ENCODE measurements at regions not wholly inside any gene's neighbourhood (a gene's known extent, or its start where the extent isn't known, plus 50 kb on each side); places are given as distances from the start of the nearest gene placed in this dataset.

- no peak for DNase-seq
These were observed 155.7 kb upstream of the SOX1 start for GRCh38 chr13:111911121-111911720.

- peak; percentile 46 for DNase-seq
These were observed 155.0 kb upstream of the SOX1 start for GRCh38 chr13:111911754-111912452.

GRCh38 chr13:111912453-111912866 is 154.5 kb upstream of the SOX1 start:
- no peak for DNase-seq

GRCh38 chr13:111912991-111913760 is 153.8 kb upstream of the SOX1 start:
- DNase-seq, result no peak

- DNase-seq, result no peak
These were observed 153.2 kb upstream of the SOX1 start for GRCh38 chr13:111913761-111914140.

- no peak for DNase-seq
These were observed 152.5 kb upstream of the SOX1 start for GRCh38 chr13:111914241-111915103.

- DNase-seq, result no peak
These were observed 151.8 kb upstream of the SOX1 start for GRCh38 chr13:111915104-111915551.

GRCh38 chr13:111916201-111916600 is 150.7 kb upstream of the SOX1 start:
- no peak for DNase-seq

- no peak for DNase-seq
These were observed 149.9 kb upstream of the SOX1 start for GRCh38 chr13:111917086-111917485.

- DNase-seq, result no peak
These were observed 149.0 kb upstream of the SOX1 start for GRCh38 chr13:111917901-111918300.

- no peak for DNase-seq
These were observed 147.7 kb upstream of the SOX1 start for GRCh38 chr13:111919286-111919685.

- no peak for DNase-seq
These were observed 147.1 kb upstream of the SOX1 start for GRCh38 chr13:111919849-111920248.

GRCh38 chr13:111920306-111920931 is 146.5 kb upstream of the SOX1 start:
- DNase-seq, result no peak

GRCh38 chr13:111920932-111921705 is 145.8 kb upstream of the SOX1 start:
- no peak for DNase-seq

- DNase-seq, result no peak
These were observed 144.9 kb upstream of the SOX1 start for GRCh38 chr13:111922086-111922485.

- no peak for DNase-seq
These were observed 143.5 kb upstream of the SOX1 start for GRCh38 chr13:111923439-111923838.

- no peak for DNase-seq
These were observed 142.8 kb upstream of the SOX1 start for GRCh38 chr13:111923991-111924677.

- DNase-seq, result no peak
These were observed 142.3 kb upstream of the SOX1 start for GRCh38 chr13:111924678-111925075.

GRCh38 chr13:111925146-111925875 is 141.6 kb upstream of the SOX1 start:
- DNase-seq, result no peak

GRCh38 chr13:111926501-111927180 is 140.3 kb upstream of the SOX1 start:
- DNase-seq, result no peak
